NCI-H748 (cell line): ENCODE measurements at regions not wholly inside any gene's neighbourhood (a gene's known extent, or its start where the extent isn't known, plus 50 kb on each side); places are given as distances from the start of the nearest gene placed in this dataset.
"Not testable (repeated sequence)": the region's sequence is repeated elsewhere in the genome, so short reads cannot be mapped to it uniquely, and the experiment has no call there.

ENCODE experiments used
- DNase-seq: peaks from one replicate; lab custom pipeline; 2025; ENCODE audit not compliant: unreplicated experiment; lab: John Stamatoyannopoulos, UW

DNA sequence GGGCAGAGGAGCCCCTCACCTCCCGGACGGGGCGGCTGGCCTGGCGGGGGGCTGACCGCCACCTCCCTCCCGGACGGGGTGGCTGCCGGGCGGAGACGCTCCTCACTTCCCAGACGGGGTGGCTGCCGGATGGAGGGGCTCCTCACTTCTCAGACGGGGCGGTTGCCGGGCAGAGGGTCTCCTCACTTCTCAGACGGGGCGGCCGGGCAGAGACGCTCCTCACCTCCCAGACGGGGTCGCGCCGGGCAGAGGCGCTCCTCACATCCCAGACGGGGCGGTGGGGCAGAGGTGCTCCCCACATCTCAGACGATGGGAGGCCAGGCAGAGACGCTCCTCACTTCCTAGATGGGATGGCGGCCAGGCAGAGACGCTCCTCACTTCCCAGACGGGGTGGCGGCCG lies 1615.9 kb upstream of the C9orf72 start:
- not testable (repeated sequence) for DNase-seq

DNA sequence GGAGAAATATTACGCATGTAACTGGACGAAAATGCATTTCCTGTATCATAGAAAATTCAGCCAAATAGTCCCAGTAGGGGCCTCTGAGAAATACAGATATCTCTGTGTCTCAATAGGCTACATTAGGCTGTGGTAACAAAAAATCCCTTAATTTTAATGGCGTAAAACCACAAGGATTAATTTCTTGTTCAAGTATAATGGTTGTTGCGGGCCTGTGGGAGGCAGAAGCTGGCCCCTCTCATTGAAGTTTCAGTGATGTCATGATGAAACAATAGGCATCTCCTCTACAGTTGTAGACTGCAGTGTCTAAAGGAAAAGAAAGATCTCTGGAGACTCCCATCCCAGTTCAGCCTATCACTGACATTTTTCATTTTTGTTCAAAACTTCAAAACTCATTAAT lies 1625.6 kb upstream of the C9orf72 start:
- DNase-seq, result no peak

DNA sequence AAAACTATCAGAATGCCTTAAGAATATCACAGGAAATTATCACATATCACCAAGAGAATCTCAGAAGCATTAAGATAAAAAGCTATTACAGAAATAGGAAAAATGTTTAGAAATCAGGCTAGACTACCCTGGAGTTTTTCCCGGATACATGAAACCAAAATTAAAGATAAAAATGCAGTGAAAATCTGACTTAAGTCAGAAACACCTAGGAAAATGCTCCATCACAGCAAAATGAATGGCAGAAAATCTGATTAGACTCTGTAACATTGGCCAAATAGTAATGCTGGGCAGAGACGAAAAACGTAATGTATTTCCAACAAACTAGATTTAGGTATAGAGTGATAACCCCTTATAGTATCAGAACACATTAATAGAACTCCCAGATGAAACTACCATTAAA lies 1626.7 kb upstream of the C9orf72 start:
- DNase-seq, result no peak

DNA sequence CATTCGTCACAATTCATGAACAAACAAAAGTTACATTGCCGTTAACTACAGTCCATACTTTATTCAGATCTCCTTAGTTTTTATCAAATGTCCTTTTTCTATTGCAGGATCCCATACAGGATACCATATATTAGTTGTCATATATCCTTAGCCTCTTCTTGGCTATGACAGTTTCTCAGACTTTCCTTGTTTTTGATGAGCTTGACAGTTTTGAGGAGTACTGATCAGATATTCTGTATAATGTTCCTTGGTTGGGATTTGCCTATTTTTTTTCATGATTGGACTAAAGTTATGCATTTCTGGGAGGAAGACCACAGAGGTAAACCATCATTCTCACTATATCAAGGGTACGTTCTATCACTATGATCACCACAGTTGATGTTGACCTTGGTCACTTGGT lies 1627.4 kb upstream of the C9orf72 start:
- DNase-seq, result no peak

DNA sequence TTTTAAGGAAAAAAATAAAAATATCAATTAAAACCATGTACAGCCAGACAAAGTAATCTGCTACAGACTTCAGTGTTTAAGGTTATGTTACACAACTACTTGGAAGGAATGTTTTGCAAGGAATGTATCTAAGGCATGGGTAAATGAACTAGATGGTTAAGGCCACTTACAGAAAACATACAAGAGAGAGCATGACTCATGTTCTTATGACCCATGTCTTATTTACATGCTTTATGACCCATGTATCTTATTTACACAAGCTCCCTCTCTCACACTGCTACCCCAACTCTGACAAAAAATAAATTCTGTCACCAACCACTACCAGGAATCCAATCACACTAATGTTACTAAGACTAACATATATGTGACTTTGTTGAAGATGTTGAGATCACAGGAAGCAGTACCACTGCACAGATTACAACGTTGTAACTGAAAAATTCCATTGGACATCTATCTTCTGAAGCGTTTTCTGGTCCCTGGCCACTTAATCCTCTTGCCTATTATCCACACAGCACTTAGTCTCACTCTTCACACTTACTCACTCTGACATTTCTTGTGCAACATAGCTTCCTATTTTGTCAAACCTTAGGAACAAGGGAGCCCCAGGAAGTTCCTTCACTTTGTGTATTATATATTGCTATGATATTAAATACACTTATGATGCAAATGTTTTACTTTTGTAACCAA lies 1630.1 kb upstream of the C9orf72 start:
- DNase-seq, result no peak

DNA sequence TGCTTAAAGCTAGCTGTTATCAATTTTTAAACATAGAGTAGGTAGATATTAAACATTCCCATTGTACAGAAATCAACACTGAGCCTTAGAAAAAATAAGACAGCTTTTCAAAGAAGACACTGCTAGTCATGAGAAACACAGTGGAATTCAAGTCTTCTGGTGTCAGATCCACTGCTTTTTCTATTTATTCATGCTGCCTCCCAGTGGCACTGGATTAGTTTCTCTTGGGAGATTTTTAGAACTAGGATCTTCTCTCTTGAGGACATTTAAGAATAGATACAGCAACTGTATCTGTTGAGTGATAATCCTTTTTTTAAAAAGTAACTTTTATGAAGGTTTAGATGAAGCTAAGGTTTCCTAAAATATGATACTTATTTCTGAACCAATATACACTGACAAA lies 1635.4 kb upstream of the C9orf72 start:
- DNase-seq, result peak; percentile 64

DNA sequence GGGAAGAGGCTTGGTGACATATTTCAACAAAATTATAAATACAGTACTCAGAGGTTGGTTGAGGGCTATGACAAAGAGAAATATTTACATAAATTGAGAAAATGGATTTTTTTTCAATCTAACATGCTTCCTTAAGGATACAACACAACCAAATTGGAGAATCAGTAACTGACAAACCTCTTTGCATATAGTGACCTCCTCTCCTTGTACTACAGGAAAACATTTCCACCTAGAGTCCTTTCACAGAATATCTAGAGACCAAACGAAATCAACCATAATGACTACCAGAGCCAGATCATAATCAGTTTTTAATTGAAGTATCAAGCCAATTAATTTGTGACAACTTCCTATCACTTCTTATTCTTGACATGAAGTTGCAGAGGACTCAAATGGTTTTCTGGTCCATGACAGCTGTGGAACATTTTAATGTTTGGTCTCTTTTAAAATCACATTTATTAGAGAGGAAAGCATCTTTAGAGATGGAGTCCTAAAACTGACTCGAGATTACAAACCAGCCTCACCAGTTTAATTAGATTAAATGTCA lies 1636.5 kb upstream of the C9orf72 start:
- peak; percentile 62 for DNase-seq

DNA sequence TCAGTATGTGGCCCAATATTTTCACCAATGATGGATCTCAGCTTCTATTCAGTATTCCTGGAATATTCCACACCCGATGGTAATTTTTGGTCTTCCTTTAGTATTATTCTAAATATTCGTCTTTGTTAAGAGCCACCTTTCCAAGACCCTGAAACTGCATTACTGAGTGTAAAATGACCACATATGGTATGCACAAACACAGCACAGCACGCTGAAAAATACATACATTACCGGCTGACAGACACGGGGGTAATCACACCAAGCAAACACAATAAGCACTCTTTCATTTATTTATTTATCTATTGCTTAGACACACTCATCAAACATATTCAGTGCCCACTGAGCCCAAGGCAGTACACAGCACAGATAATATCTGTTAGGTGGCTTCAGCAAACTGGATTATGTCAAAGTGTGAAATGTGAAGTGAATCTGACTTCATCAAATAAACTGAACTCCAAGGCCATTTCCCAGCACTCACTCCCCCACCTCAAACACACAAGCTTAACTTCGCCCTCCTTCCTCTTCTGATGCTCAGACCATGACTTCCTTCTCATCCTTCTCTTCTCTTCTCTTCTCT lies 1637.8 kb upstream of the C9orf72 start:
- DNase-seq, result peak; percentile 89

DNA sequence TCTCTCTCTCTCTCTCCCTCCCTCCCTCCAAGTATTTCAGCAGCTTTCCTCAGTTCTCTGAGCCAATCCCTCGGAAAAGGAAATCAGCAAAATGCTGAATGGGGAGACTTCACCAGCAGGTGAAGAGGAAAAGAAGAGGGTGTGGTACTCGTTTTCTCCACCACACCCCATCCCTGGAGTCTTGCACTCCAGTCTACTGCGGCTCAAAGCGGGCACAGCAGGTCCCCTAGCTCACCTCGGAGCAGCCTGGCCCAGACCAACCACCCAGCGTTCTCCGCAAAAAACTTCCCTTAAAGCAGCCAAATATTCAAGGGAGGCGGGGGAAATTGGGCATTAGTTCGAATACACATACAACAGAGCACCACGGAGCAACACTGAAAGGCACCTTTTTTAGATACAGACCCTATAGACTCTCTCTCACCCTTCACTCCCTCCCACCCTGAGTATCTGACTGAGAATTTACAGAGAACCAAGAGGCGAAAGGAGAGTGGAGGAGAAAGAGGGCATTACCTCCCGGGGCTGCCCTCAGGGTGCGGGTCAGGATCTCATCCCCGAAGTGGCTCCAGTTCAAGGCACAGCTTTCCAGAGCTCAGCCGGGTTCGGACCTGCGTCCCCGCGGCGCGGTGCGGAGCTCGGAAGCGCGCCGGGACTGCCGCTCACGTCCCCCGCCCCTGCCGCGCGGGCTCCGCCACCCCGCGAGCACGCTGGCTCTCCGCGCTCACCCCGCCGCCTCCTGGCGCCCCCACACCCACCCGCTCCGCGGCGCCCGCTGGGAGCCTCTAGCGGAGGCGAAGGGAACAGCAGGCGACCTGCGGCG lies 1638.5 kb upstream of the C9orf72 start:
- DNase-seq, result peak; percentile 90

- peak; percentile 84 for DNase-seq
Observed at GRCh38 chr9:29212397-29213387, 1639.4 kb upstream of the C9orf72 start.

- DNase-seq, result peak; percentile 90
Observed at GRCh38 chr9:29213417-29214153, 1640.3 kb upstream of the C9orf72 start, which contains the start of gene LINGO2. LINGO2 (minus strand) TSS chr9:29213601.

GRCh38 chr9:29214154-29214689 lies 1640.9 kb upstream of the C9orf72 start:
- DNase-seq, result peak; percentile 90

DNA sequence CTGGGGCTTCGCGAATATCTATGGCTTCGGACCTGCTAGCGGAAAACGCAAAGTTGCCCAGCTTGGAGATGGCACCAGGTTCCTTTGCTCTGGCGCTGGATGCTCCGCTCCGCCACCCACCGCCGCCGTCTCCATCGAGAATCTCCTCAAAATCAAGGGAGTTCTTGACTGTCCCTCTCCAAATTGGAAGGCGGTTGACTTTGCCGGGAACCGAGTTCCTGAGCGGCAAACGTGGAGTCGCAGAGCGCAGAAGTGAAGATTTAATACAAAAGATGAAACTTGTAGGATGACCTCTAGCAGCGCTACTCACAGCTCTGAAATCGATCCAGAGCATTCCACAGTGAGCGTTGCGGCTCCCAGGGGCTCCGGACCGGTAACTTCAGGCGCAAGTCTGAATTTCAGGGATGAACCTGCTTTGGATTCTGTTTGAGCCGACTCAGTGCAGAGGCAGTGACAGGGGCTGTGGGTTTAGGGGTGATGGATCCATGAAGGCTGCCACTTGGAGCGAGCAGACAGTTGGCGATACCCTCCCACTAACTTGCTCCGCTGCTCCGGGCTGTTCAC lies 1641.5 kb upstream of the C9orf72 start:
- DNase-seq, result peak; percentile 71

- DNase-seq, result no peak
Observed at GRCh38 chr9:29217966-29218365, 1644.7 kb upstream of the C9orf72 start.

DNA sequence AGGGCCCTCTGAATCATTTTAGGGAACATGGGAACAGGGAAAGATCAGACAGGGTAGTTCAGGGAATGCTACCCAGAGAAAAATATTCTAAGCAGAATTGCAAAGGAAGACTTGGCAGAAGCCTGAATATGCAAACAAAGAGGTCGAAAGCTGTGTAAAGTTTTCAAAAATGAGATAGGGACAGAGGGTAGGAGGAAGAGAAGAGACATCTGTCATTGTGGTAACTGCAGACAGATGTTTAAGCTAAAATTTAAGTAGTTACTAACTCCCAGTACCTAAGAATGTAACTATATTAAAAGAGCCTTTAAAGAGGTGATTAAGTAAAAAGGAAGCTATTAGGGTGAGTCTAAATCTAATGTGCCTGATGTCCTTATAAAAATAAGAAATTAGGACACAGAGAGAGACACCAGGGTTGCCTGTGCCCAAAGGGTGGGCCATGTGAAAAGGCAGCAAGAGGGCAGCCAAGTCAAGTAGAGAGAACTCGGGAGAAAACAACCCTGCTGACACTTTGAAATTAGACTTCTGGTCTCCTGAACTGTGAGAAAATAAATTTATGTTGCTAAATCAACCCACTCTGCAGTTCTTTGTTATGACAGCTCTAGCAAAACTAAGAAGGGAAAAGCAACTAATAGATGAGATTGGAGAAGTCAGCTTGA lies 1647.4 kb upstream of the C9orf72 start:
- no peak for DNase-seq

GRCh38 chr9:29228558-29228957 lies 1655.3 kb upstream of the C9orf72 start:
- no peak for DNase-seq

DNA sequence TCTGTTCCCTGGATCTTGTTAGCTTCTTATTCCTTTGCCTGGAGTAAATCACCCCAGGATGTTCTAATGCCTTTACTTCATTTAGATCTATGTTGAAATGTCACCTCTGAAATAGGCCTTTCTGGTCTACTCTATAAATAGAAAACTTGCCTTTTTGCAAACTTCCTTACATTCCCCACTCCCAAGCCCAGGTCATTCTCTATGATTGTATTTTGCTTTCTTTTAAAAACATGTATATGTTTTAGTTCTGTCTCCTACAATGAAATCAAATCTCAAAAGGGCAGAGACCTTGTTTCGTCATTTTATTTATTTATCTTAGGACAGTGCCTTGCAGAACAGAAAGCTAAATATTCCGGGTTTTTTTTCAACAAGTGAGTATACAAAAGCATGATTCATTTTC lies 1657.7 kb upstream of the C9orf72 start:
- DNase-seq, result no peak

- DNase-seq, result no peak
Observed at GRCh38 chr9:29233193-29233592, 1659.9 kb upstream of the C9orf72 start.

DNA sequence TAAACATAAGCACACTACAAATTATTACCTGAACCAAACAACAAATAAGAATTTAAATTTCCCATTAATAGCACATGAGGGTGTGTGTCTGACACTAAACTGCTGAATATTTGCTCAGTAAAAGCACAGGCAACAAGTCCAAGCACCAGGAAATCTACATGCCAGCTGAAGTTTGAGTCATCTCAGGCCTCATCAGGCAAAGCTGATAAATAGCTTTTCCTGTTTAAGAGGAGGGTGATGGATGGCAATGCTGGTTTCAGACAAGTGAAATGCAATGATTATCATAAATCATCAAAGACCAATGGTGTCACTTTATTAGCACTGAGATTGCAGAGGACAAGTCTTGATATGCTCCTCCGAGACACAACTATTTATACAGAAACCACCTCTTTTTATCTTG lies 1668.0 kb upstream of the C9orf72 start:
- DNase-seq, result no peak
